A549 (cell line): ENCODE measurements at regions not wholly inside any gene's neighbourhood (a gene's known extent, or its start where the extent isn't known, plus 50 kb on each side); places are given as distances from the start of the nearest gene placed in this dataset.

ENCODE experiments used
- ATAC-seq, 2 experiments: fragments of 200-7000 bp in 1 of 2; fragments of >200 bp in 1 of 2; cut with Nextera tagmentation in 1 of 2; cut with Tn5 transposase in 1 of 2; 3 replicates each; pipeline versions ENCODE4 v1.8.0 to v1.9.1; 2018 to 2020; ENCODE audit warnings: mild to moderate bottlenecking in 1 of 2, moderate library complexity in 1 of 2
- CTCF ChIA-PET: fragments of 300-600 bp; sonication (Branson Sonifier 250); formaldehyde crosslinking; extraction: SDS; loops from one replicate; lab custom pipeline; 2021; ENCODE audit warnings: antibody characterized with exemption, inconsistent platforms; lab: Yijun Ruan, JAX
- POLR2A ChIA-PET: fragments of 350-600 bp; formaldehyde crosslinking; extraction: SDS; loops from one replicate; lab custom pipeline; 2021; ENCODE audit warnings: antibody characterized with exemption, inconsistent platforms; lab: Yijun Ruan, JAX
- DNase-seq, 2 experiments: peaks; one replicate each; pipeline versions ENCODE4 v3.0.0 to v3.0.0-alpha.2; 2011 to 2016; ENCODE audit warnings: low read depth in 1 of 2, low spot score in 1 of 2
- FAIRE-seq: peaks from 2 replicates; lab custom pipeline; 2011; peaks lifted over from hg19 to GRCh38; lab: Jason Lieb, UNC
- H3K27ac ChIP-seq, 2 experiments: fragments of >200 bp; sonication (Bioruptor Twin); formaldehyde crosslinking; 3 replicates each; pipeline ENCODE4 v1.5.1; 2016 to 2017
- H3K4me1 ChIP-seq: fragments of >200 bp; sonication (Bioruptor Twin); formaldehyde crosslinking; 3 replicates; pipeline ENCODE4 v1.6.1; 2016
- H3K4me2 ChIP-seq: fragments of >200 bp; sonication (Bioruptor Twin); formaldehyde crosslinking; 3 replicates; pipeline ENCODE4 v1.6.1; 2016
- H3K4me3 ChIP-seq: fragments of >200 bp; sonication (Bioruptor Twin); formaldehyde crosslinking; 3 replicates; pipeline ENCODE4 v1.5.1; 2016
- H3K9me3 ChIP-seq: fragments of >200 bp; sonication (Bioruptor Twin); formaldehyde crosslinking; 3 replicates; pipeline ENCODE4 v1.6.1; 2016
- BHLHE40 ChIP-seq: IDR thresholded peaks from 2 replicates; pipeline ENCODE4 v1.6.1; 2012; ENCODE audit warnings: low read depth, low read length, inconsistent platforms
- CEBPB ChIP-seq, 2 experiments: fragments of >200 bp in 1 of 2; sonication (Bioruptor Twin) in 1 of 2; formaldehyde crosslinking in 1 of 2; IDR thresholded peaks; 2 replicates each; pipeline ENCODE4 v1.6.1; 2012 to 2016
- CHD4 ChIP-seq: fragments of 200-600 bp; sonication (generic); IDR thresholded peaks from 2 replicates; pipeline ENCODE4 v1.6.1; 2016; ENCODE audit warnings: antibody characterized with exemption, mild to moderate bottlenecking, borderline replicate concordance
- EHF ChIP-seq: fragments of 250-450 bp; sonication (Bioruptor Pico); IDR thresholded peaks from 2 replicates; pipeline ENCODE4 v1.5.0; 2020; ENCODE audit warnings: mild to moderate bottlenecking
- EHMT2 ChIP-seq: fragments of 200-600 bp; sonication (generic); IDR thresholded peaks from 2 replicates; pipeline ENCODE4 v1.6.1; 2016; ENCODE audit warnings: antibody characterized with exemption, low read depth, mild to moderate bottlenecking, moderate library complexity
- EP300 ChIP-seq, 2 experiments: fragments of >200 bp; sonication (Bioruptor Twin); formaldehyde crosslinking; IDR thresholded peaks; 2 replicates in 1 of 2; 3 replicates in 1 of 2; pipeline ENCODE4 v1.6.1; 2016 to 2017
- ESRRA ChIP-seq: fragments of 150-350 bp; IDR thresholded peaks from 2 replicates; pipeline ENCODE4 v1.6.1; 2014; ENCODE audit warnings: mild to moderate bottlenecking, low read length, borderline replicate concordance
- HDAC2 ChIP-seq: fragments of 200-600 bp; sonication (generic); IDR thresholded peaks from 2 replicates; pipeline ENCODE4 v1.6.1; 2016
- HOXB5 ChIP-seq: fragments of 250-450 bp; sonication (Bioruptor Pico); IDR thresholded peaks from 2 replicates; pipeline ENCODE4 v1.5.0; 2020; ENCODE audit warnings: mild to moderate bottlenecking, moderate library complexity
- KDM1A ChIP-seq: fragments of 200-600 bp; sonication (generic); IDR thresholded peaks from 2 replicates; pipeline ENCODE4 v1.6.1; 2016; ENCODE audit warnings: low read depth, mild to moderate bottlenecking
- KDM5A ChIP-seq: fragments of 200-600 bp; sonication (generic); IDR thresholded peaks from 2 replicates; pipeline ENCODE4 v1.6.1; 2016; ENCODE audit warnings: antibody characterized with exemption, mild to moderate bottlenecking
- MAZ ChIP-seq: fragments of 150-350 bp; IDR thresholded peaks from 2 replicates; pipeline ENCODE4 v1.6.1; 2014; ENCODE audit warnings: antibody characterized with exemption, low read depth, low read length, borderline replicate concordance
- MYC ChIP-seq: IDR thresholded peaks from 2 replicates; pipeline ENCODE4 v1.6.1; 2012; ENCODE audit warnings: mild to moderate bottlenecking, inconsistent platforms, low read length, improper control_type of control experiment, borderline replicate concordance
- NFE2L2 ChIP-seq: fragments of 150-350 bp; conservative IDR thresholded peaks from 2 replicates; pipeline ENCODE4 v1.6.1; 2014; ENCODE audit warnings: low read length
- NPAS2 ChIP-seq: fragments of 250-450 bp; sonication (Bioruptor Pico); IDR thresholded peaks from 2 replicates; pipeline ENCODE4 v1.8.0; 2022; ENCODE audit warnings: mild to moderate bottlenecking, moderate library complexity, borderline replicate concordance
- RARB ChIP-seq: fragments of 250-450 bp; sonication (Bioruptor Pico); IDR thresholded peaks from 2 replicates; pipeline ENCODE4 v1.8.0; 2021; ENCODE audit warnings: mild to moderate bottlenecking, moderate library complexity
- RFX5 ChIP-seq: fragments of 450-650 bp; IDR thresholded peaks from 2 replicates; pipeline ENCODE4 v1.7.1; 2014; ENCODE audit warnings: antibody characterized with exemption, mild to moderate bottlenecking, moderate library complexity
- RNF2 ChIP-seq: fragments of 200-600 bp; sonication (generic); IDR thresholded peaks from 2 replicates; pipeline ENCODE4 v1.6.1; 2016; ENCODE audit warnings: low read depth, mild to moderate bottlenecking, antibody characterized with exemption, moderate library complexity, borderline replicate concordance
- SMC3 ChIP-seq: fragments of >200 bp; sonication (Bioruptor Twin); formaldehyde crosslinking; IDR thresholded peaks from 3 replicates; pipeline ENCODE4 v1.6.1; 2018; ENCODE audit warnings: inconsistent platforms
- SREBF2 ChIP-seq: fragments of 450-650 bp; IDR thresholded peaks from 2 replicates; pipeline ENCODE4 v1.6.1; 2014; ENCODE audit warnings: mild to moderate bottlenecking, moderate library complexity
- ZC3H11A ChIP-seq: fragments of 450-650 bp; IDR thresholded peaks from 2 replicates; pipeline ENCODE4 v1.6.1; 2014; ENCODE audit warnings: antibody characterized with exemption, mild to moderate bottlenecking
- ZFP36 ChIP-seq: fragments of 450-650 bp; IDR thresholded peaks from 2 replicates; pipeline ENCODE4 v1.6.1; 2014; ENCODE audit warnings: borderline replicate concordance; ENCODE audit not compliant: partially characterized antibody
- ZSCAN20 ChIP-seq: fragments of 250-450 bp; sonication (Bioruptor Pico); IDR thresholded peaks from 2 replicates; pipeline ENCODE4 v1.8.0; 2022; ENCODE audit warnings: mild to moderate bottlenecking, moderate library complexity
- WGBS: methylation state at CpG from one replicate; pipeline ENCODE4 v1.1.6; 2017; ENCODE audit errors: missing lambda C conversion rate; 5-methylcytosine and 5-hydroxymethylcytosine counted together
- TF ChIP-seq, protein P1 (sequence below): fragments of 200-600 bp; sonication (generic); IDR thresholded peaks from 2 replicates; pipeline ENCODE4 v1.6.1; 2016; ENCODE audit warnings: antibody characterized with exemption, mild to moderate bottlenecking, moderate library complexity
- TF ChIP-seq, protein P2 (sequence below): fragments of >200 bp; sonication (Bioruptor Twin); formaldehyde crosslinking; IDR thresholded peaks from 2 replicates; pipeline ENCODE4 v1.6.1; 2016
- TF ChIP-seq, protein P3 (sequence below): IDR thresholded peaks from 2 replicates; pipeline ENCODE4 v1.6.1; 2012
- TF ChIP-seq, protein P4 (sequence below): fragments of 250-450 bp; sonication (Bioruptor Pico); IDR thresholded peaks from 2 replicates; pipeline ENCODE4 v1.5.0; 2021; ENCODE audit warnings: mild to moderate bottlenecking, moderate library complexity, borderline replicate concordance
- TF ChIP-seq, protein P5 (sequence below): fragments of 450-650 bp; IDR thresholded peaks from 2 replicates; pipeline ENCODE4 v1.6.1; 2014; ENCODE audit warnings: antibody characterized with exemption
- TF ChIP-seq, protein P6 (sequence below): fragments of >200 bp; sonication (Bioruptor Twin); formaldehyde crosslinking; IDR thresholded peaks from 3 replicates; pipeline ENCODE4 v1.5.1; 2016

DNA sequence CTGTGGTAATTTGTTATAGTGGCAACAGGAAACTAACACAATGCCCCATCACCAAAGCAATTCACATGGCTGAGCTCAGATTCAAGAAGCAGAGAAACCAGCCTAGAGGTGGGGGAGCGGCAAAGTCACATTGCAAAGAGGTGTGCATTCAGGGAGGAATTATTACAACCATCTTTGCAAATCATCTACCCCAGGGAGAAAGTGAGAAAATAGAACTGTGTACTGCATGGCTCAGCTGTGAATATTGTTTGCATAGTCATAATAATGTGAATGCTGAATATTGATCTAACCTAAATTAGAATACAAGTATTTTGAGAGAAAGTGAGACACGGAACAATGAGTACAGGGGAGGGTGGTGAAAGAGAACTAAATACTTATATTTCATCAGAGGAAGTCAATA lies 387.9 kb downstream of the BCOR start:
- FAIRE-seq = peak; percentile 23
- CTCF ChIA-PET = interaction anchor here (2.1 kb wide), 1 partner anchor 21 kb away, joined by 5 read pairs; no protein-coding TSS in a partner anchor

DNA sequence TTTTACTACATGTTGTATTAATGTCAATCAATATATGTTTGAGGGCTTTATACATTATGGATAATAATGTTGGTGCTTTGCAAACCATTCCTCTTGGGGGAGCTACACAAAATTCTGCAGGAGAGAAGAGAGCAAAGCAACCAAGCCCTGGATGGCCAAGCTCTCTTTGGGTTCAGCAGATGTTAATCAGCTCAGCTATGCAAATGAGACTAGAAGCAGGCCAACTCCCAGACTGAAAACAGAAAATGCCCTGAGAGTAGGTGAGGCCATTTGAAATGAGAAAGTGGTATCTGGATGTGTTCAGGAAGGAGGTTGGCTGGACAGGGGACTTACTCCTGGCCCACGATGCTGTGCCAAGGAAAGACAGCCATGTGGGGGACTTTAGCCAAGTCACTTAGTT lies 387.0 kb downstream of the BCOR start:
- POLR2A ChIA-PET = no interaction called here
- no peak overlapping the region for H3K4me2 ChIP-seq
- FAIRE-seq (no peak), DNase-seq (no peak), ATAC-seq (no peak)
- CTCF ChIA-PET = interaction anchor here (1.3 to 2.1 kb wide), 2 partner anchors 20 to 557 kb away, joined by 4 to 5 read pairs; no protein-coding TSS in a partner anchor
- H3K4me3 ChIP-seq = no peak overlapping the region
- H3K9me3 ChIP-seq = no peaks in the 10 kb centered on the region
- peaks cover under 1% of the 10 kb centered on the region; the same call in 1 of the 3 replicates for H3K4me1 ChIP-seq
- H3K27ac ChIP-seq = no peak overlapping the region
- 28% methylated on average over 1 of the region's 1 CpG for WGBS
- TF ChIP-seq EHMT2 (no peak), NFE2L2 (no peak), SREBF2 (no peak), CEBPB (IDR thresholded peaks at IDR 0.05) (no peak), SMC3 (no peak), ESRRA (no peak), BHLHE40 (no peak), EHF (no peak), KDM5A (no peak), HDAC2 (no peak), HOXB5 (CRISPR knock-in tag) (no peak)
- TF ChIP-seq, protein P1, sequence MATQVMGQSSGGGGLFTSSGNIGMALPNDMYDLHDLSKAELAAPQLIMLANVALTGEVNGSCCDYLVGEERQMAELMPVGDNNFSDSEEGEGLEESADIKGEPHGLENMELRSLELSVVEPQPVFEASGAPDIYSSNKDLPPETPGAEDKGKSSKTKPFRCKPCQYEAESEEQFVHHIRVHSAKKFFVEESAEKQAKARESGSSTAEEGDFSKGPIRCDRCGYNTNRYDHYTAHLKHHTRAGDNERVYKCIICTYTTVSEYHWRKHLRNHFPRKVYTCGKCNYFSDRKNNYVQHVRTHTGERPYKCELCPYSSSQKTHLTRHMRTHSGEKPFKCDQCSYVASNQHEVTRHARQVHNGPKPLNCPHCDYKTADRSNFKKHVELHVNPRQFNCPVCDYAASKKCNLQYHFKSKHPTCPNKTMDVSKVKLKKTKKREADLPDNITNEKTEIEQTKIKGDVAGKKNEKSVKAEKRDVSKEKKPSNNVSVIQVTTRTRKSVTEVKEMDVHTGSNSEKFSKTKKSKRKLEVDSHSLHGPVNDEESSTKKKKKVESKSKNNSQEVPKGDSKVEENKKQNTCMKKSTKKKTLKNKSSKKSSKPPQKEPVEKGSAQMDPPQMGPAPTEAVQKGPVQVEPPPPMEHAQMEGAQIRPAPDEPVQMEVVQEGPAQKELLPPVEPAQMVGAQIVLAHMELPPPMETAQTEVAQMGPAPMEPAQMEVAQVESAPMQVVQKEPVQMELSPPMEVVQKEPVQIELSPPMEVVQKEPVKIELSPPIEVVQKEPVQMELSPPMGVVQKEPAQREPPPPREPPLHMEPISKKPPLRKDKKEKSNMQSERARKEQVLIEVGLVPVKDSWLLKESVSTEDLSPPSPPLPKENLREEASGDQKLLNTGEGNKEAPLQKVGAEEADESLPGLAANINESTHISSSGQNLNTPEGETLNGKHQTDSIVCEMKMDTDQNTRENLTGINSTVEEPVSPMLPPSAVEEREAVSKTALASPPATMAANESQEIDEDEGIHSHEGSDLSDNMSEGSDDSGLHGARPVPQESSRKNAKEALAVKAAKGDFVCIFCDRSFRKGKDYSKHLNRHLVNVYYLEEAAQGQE = no peak
- TF ChIP-seq, protein P2, sequence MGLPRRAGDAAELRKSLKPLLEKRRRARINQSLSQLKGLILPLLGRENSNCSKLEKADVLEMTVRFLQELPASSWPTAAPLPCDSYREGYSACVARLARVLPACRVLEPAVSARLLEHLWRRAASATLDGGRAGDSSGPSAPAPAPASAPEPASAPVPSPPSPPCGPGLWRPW = no peak
- TF ChIP-seq, protein P3, sequence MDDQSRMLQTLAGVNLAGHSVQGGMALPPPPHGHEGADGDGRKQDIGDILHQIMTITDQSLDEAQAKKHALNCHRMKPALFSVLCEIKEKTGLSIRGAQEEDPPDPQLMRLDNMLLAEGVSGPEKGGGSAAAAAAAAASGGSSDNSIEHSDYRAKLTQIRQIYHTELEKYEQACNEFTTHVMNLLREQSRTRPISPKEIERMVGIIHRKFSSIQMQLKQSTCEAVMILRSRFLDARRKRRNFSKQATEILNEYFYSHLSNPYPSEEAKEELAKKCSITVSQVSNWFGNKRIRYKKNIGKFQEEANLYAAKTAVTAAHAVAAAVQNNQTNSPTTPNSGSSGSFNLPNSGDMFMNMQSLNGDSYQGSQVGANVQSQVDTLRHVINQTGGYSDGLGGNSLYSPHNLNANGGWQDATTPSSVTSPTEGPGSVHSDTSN = no peak
- TF ChIP-seq, protein P4, sequence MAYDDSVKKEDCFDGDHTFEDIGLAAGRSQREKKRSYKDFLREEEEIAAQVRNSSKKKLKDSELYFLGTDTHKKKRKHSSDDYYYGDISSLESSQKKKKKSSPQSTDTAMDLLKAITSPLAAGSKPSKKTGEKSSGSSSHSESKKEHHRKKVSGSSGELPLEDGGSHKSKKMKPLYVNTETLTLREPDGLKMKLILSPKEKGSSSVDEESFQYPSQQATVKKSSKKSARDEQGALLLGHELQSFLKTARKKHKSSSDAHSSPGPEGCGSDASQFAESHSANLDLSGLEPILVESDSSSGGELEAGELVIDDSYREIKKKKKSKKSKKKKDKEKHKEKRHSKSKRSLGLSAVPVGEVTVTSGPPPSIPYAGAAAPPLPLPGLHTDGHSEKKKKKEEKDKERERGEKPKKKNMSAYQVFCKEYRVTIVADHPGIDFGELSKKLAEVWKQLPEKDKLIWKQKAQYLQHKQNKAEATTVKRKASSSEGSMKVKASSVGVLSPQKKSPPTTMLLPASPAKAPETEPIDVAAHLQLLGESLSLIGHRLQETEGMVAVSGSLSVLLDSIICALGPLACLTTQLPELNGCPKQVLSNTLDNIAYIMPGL (CRISPR knock-in tag) = no peak

More for the DNA sequence above, 387.9 kb downstream of the BCOR start:
- TF ChIP-seq, protein P5, sequence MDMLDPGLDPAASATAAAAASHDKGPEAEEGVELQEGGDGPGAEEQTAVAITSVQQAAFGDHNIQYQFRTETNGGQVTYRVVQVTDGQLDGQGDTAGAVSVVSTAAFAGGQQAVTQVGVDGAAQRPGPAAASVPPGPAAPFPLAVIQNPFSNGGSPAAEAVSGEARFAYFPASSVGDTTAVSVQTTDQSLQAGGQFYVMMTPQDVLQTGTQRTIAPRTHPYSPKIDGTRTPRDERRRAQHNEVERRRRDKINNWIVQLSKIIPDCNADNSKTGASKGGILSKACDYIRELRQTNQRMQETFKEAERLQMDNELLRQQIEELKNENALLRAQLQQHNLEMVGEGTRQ = no peak
- TF ChIP-seq, protein P3 = no peak
- TF ChIP-seq NPAS2 (CRISPR knock-in tag) (no peak), RARB (CRISPR knock-in tag) (no peak), ZC3H11A (no peak), CHD4 (no peak), RNF2 (no peak), HOXB5 (CRISPR knock-in tag) (no peak), MYC (no peak), ZSCAN20 (CRISPR knock-in tag) (no peak), MAZ (no peak), NFE2L2 (no peak), EP300 (IDR thresholded peaks at IDR 0.05) (no peak), RFX5 (no peak), KDM1A (no peak), ZFP36 (no peak), CEBPB (IDR thresholded peaks at IDR 0.05) (no peak)
- TF ChIP-seq, protein P2 = no peak
- TF ChIP-seq, protein P6, sequence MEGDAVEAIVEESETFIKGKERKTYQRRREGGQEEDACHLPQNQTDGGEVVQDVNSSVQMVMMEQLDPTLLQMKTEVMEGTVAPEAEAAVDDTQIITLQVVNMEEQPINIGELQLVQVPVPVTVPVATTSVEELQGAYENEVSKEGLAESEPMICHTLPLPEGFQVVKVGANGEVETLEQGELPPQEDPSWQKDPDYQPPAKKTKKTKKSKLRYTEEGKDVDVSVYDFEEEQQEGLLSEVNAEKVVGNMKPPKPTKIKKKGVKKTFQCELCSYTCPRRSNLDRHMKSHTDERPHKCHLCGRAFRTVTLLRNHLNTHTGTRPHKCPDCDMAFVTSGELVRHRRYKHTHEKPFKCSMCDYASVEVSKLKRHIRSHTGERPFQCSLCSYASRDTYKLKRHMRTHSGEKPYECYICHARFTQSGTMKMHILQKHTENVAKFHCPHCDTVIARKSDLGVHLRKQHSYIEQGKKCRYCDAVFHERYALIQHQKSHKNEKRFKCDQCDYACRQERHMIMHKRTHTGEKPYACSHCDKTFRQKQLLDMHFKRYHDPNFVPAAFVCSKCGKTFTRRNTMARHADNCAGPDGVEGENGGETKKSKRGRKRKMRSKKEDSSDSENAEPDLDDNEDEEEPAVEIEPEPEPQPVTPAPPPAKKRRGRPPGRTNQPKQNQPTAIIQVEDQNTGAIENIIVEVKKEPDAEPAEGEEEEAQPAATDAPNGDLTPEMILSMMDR = no peak
- WGBS = 77% methylated on average over 2 of the region's 2 CpGs
- Histone ChIP-seq H3K4me3 (no peak overlapping the region), H3K4me2 (no peak overlapping the region), H3K9me3 (no peaks in the 10 kb centered on the region), H3K27ac (no peak overlapping the region), H3K4me1 (peaks cover 10% of the 10 kb centered on the region)
- POLR2A ChIA-PET = no interaction called here
- no peak for ATAC-seq
- no peak for DNase-seq
